Fibroblast of the conjunctiva (primary cell): ENCODE measurements at regions not wholly inside any gene's neighbourhood (a gene's known extent, or its start where the extent isn't known, plus 50 kb on each side); places are given as distances from the start of the nearest gene placed in this dataset.
"Not testable (repeated sequence)": the region's sequence is repeated elsewhere in the genome, so short reads cannot be mapped to it uniquely, and the experiment has no call there.

ENCODE experiments used
- DNase-seq: peaks from one replicate; pipeline ENCODE4 v3.0.0-alpha.2; 2010; ENCODE audit warnings: low read depth

GRCh38 chr11:122199661-122200060 is 83.6 kb upstream of the BLID start:
- peak; percentile 42 for DNase-seq

- no peak for DNase-seq
These were observed 82.4 kb upstream of the BLID start for GRCh38 chr11:122198291-122198983.

GRCh38 chr11:122197066-122197987 is 81.3 kb upstream of the BLID start:
- DNase-seq: peak; percentile 93

- no peak for DNase-seq
These were observed 79.8 kb upstream of the BLID start for GRCh38 chr11:122195790-122196189.

- DNase-seq: not testable (repeated sequence)
These were observed 78.0 kb upstream of the BLID start for GRCh38 chr11:122193881-122194480.

- DNase-seq: no peak
These were observed 77.4 kb upstream of the BLID start for GRCh38 chr11:122193457-122193856.

GRCh38 chr11:122192634-122193255 is 76.7 kb upstream of the BLID start:
- DNase-seq: no peak

- no peak for DNase-seq
These were observed 74.8 kb upstream of the BLID start for GRCh38 chr11:122190768-122191167.

GRCh38 chr11:122189229-122189628 is 73.2 kb upstream of the BLID start:
- DNase-seq: peak; percentile 93

GRCh38 chr11:122187373-122188165 is 71.6 kb upstream of the BLID start:
- no peak for DNase-seq

DNA sequence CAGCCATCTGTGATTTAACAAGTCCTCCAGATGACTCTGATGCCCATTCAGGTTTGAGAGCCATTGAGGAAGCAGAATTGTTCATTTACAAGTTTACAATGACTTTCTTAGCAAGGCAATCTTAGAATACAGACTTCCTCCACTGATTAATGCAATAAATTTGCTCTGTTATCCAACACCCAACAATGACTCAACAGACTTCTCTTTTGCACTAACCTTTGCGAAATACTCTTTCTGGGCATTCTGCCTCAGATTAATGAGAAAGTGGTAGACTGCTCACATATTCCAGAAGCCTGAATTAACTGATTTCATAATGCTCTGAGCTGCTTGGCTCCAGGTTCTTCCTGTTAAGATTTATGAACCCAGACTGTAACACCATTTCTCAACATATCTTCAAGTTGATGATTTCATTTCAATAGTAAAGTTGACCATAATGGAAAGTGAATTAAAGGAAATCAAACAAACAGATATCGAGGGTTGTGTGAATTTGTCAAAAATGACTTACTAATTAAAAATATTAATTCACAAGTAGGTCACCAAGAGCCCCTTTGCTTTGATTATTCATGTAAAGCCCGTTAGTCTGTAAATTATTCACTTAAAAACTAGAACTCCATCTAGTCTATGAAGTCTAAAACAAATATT is 70.5 kb upstream of the BLID start:
- DNase-seq: peak; percentile 96

- DNase-seq: no peak
These were observed 67.9 kb upstream of the BLID start for GRCh38 chr11:122183933-122184332.

DNA sequence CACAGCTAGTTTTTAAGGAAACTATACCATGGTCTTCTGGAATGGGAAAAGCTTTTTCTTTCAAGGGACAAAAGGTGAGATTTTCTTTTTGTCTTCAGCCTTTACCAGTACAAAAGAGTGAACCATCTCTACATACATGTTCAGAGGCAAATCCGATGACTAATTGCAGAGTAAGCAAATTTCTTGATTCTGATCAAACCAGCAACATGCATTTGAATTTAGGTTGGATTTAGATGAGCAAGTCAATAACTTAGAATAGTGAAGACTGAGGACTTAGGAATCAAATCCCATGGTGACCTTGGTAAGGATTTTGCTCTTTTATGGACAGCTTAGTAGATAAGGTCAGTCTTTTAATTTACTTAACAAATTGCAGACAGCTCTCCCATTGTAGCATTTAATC is 65.9 kb upstream of the BLID start:
- DNase-seq: no peak

DNA sequence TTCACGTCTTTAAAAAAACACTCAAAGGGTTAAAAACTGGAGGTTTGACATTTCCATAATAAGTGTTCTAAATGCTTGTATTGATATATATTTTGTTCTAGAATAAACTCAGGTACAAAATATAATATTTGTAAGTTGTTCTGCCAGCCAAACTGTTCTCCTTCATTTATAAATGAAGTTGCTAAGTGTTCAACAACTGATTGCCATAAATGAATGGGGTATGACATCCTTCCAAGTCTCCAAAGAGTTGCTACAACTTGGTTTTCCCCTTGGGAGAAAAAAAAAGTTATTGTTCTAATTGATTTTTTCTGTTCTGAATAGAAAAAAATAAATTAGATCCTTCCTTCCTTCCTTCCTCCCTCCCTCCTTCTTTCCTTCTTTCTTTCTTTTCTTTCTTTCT is 65.4 kb upstream of the BLID start:
- DNase-seq: no peak

- peak; percentile 96 for DNase-seq
These were observed 64.2 kb upstream of the BLID start for GRCh38 chr11:122179961-122180834.

DNA sequence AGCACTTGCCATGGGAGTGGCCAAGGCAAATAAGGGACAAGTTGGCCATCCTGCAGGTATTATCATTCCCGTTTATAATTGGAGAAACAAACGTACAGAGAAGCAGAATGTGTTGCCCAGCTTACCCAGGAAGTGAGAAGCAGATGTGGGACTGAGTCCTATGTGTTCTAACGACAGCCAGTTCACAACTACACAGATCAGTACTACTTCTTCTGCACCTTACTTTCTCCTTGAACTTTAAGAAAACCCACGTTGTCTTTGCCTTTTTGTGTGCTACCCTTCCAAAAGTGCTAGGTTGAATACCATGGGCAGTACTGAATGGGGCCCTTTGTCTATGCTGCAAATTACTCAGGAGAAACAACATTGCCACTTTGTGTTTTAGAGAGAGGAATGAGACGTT is 62.8 kb upstream of the BLID start:
- DNase-seq: no peak

GRCh38 chr11:122177238-122177637 is 61.2 kb upstream of the BLID start:
- DNase-seq: no peak

DNA sequence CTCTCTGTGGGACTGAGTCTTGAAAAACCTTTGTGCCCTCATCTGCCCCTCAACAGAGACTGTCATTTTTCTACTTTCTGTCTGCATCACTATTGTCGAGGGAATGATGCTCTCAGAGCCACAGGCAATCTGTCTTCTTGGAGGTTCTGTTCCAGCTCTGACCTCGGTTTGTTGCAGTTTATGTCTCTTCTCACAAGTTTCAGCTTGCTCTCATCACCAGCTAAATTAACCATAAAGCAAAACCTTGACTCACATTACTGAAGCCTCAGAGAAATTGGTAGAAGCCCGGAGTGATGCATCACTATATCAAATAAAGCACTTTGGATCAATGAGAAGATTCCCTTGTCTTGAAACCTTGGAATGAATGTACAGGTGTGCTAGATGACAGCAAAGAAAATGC is 60.6 kb upstream of the BLID start:
- DNase-seq: no peak

- no peak for DNase-seq
These were observed 59.3 kb upstream of the BLID start for GRCh38 chr11:122175306-122175705.

DNA sequence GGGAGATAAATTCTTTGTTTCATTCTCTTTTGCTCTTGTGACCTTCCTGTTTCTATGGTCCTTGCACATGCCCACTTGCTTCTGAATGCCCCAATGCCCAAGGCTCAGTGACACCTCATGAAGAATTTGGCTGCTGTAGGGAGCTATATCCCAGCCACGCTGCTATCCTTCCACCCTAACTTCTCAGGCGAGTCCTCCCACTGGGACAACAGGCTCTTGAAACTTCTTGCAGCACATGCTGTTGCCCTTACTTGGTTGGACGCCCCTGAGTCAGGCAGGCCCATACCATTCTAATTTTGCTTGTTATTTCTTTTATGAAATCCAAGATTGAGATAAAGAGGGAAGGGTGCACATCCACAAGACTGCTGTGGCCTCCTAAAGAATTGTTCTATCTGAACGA is 57.6 kb upstream of the BLID start:
- DNase-seq: no peak
